A673 (cell line): ENCODE measurements at regions not wholly inside any gene's neighbourhood (a gene's known extent, or its start where the extent isn't known, plus 50 kb on each side); places are given as distances from the start of the nearest gene placed in this dataset.

Experiments used
- BruUV-seq: library from RNA; stranded (reverse); fragments of 400-500 nt; replicated peaks from 2 replicates; lab custom pipeline; 2021; lab: Mats Ljungman, UMichigan
- CTCF ChIA-PET: fragments of 300-600 bp; sonication (Branson Sonifier 250); formaldehyde crosslinking; loops from one replicate; lab custom pipeline; 2022; ENCODE audit warnings: antibody characterized with exemption; lab: Charles Lee
- POLR2A ChIA-PET: fragments of 300-600 bp; sonication (Branson Sonifier 250); formaldehyde crosslinking; loops from one replicate; lab custom pipeline; 2022; ENCODE audit warnings: antibody characterized with exemption; ENCODE audit not compliant: low non-redundant PET; lab: Charles Lee
- DNase-seq: peaks from one replicate; pipeline ENCODE4 v3.0.0-alpha.2; 2015; ENCODE audit warnings: low spot score
- H3K27ac ChIP-seq: fragments of 200-600 bp; sonication (generic); 2 replicates; pipeline ENCODE4 v1.5.1; 2016; ENCODE audit warnings: mixed run types, low read depth, mild to moderate bottlenecking, mixed read lengths, antibody characterized with exemption, low read length; ENCODE audit not compliant: poor library complexity, severe bottlenecking
- H3K27me3 ChIP-seq: fragments of 200-600 bp; sonication (generic); replicated peaks from 2 replicates; pipeline ENCODE4 v1.6.1; 2017; ENCODE audit warnings: mixed run types, low read depth, mild to moderate bottlenecking, mixed read lengths, antibody characterized with exemption, low read length; ENCODE audit not compliant: insufficient read depth, poor library complexity
- H3K36me3 ChIP-seq: fragments of 200-600 bp; sonication (generic); 2 replicates; pipeline ENCODE4 v1.6.1; 2016; ENCODE audit warnings: mixed run types, mild to moderate bottlenecking, mixed read lengths, antibody characterized with exemption, low read length; ENCODE audit not compliant: insufficient read depth, poor library complexity, severe bottlenecking
- H3K4me1 ChIP-seq: fragments of 200-600 bp; sonication (generic); 2 replicates; pipeline ENCODE4 v1.6.1; 2017; ENCODE audit warnings: mixed run types, mild to moderate bottlenecking, mixed read lengths, antibody characterized with exemption, low read length; ENCODE audit not compliant: insufficient read depth, poor library complexity, severe bottlenecking
- H3K4me3 ChIP-seq: fragments of 200-600 bp; sonication (generic); 2 replicates; pipeline ENCODE4 v1.5.1; 2016; ENCODE audit warnings: low read depth, mixed run types, mild to moderate bottlenecking, mixed read lengths, low read length; ENCODE audit not compliant: poor library complexity, severe bottlenecking
- H3K9me3 ChIP-seq: fragments of 200-600 bp; sonication (generic); 2 replicates; pipeline ENCODE4 v1.6.1; 2016; ENCODE audit warnings: mixed run types, low read depth, mild to moderate bottlenecking, mixed read lengths, antibody characterized with exemption, low read length; ENCODE audit not compliant: poor library complexity, severe bottlenecking
- EZH2 ChIP-seq: fragments of 200-600 bp; sonication (generic); IDR thresholded peaks from 2 replicates; pipeline ENCODE4 v1.6.1; 2017; ENCODE audit warnings: borderline replicate concordance, low read depth, mild to moderate bottlenecking, mixed read lengths, antibody characterized with exemption, low read length; ENCODE audit not compliant: poor library complexity, severe bottlenecking
- intact Hi-C: fragments of 100-400 bp; cut with micrococcal nuclease; formaldehyde crosslinking; loops from one replicate; pipeline ENCODE4 v1.10.0; 2022; ENCODE audit not compliant: unreplicated experiment
- TF ChIP-seq, protein P1 (sequence below): fragments of 300-800, 200-600 bp; sonication (generic); conservative IDR thresholded peaks from 2 replicates; pipeline ENCODE4 v1.5.1; 2017; ENCODE audit warnings: low read depth, mild to moderate bottlenecking, antibody characterized with exemption, low read length, moderate library complexity, mixed read lengths

DNA sequence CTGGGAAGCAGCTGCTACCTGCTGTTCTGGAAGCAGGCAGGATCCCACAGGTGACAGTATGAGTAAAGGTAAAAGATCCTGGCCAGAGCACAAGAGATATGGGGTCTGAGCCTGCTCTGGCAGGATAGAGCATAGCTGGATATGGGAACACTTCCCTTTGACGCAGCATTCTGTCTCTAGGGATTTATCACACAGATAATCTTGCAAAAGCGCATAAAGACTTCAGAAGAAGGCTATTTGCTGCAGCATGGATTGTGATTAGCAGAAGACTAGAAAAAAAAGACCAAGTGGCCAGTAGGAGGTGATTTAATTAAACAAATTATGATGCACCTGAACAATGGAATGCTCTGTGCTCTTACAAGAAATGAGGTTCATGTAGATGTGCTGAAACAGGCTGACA is 52.4 kb upstream of the PWWP2A start:
- TF ChIP-seq, protein P1, sequence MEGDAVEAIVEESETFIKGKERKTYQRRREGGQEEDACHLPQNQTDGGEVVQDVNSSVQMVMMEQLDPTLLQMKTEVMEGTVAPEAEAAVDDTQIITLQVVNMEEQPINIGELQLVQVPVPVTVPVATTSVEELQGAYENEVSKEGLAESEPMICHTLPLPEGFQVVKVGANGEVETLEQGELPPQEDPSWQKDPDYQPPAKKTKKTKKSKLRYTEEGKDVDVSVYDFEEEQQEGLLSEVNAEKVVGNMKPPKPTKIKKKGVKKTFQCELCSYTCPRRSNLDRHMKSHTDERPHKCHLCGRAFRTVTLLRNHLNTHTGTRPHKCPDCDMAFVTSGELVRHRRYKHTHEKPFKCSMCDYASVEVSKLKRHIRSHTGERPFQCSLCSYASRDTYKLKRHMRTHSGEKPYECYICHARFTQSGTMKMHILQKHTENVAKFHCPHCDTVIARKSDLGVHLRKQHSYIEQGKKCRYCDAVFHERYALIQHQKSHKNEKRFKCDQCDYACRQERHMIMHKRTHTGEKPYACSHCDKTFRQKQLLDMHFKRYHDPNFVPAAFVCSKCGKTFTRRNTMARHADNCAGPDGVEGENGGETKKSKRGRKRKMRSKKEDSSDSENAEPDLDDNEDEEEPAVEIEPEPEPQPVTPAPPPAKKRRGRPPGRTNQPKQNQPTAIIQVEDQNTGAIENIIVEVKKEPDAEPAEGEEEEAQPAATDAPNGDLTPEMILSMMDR, result no peak
- no peak for TF ChIP-seq EZH2
- POLR2A ChIA-PET, result no interaction called here

DNA sequence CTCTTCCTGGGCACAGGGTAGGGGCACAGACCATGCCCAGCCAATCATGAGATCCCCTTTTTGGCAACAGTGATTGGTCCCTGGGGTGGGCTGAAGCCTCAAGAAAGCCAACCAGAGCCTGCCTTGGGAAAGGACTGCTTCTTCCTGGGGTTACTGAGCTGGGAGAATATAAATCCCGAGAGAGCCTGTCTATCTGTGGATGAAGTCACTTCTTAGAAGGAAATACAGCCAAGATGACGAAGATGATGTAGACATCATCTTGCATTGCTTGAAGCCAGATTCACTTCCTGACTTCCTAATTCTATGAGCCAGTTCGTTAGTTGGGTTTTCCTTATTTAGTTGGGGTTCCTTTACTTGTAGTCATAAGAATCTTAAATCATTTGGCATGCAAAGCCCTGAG is 50.1 kb upstream of the PWWP2A start:
- CTCF ChIA-PET, result interaction anchor here (0.6 kb wide), 1 partner anchor 54 kb away, joined by 3 read pairs; no protein-coding TSS in a partner anchor
- H3K27ac ChIP-seq, result peak overlapping the region; percentile 53

More for the DNA sequence above, 52.4 kb upstream of the PWWP2A start:
- Histone ChIP-seq H3K27ac (no peak overlapping the region), H3K36me3 (no peaks in the 10 kb centered on the region), H3K4me1 (peaks cover 35% of the 10 kb centered on the region), H3K4me3 (no peak overlapping the region), H3K27me3 (no peaks in the 10 kb centered on the region), H3K9me3 (no peaks in the 10 kb centered on the region)
- CTCF ChIA-PET, result no interaction called here
- no TSS peak for BruUV-seq
- intact Hi-C loops, result no loop called here
- peak; percentile 50 for DNase-seq

More for the DNA sequence above, 50.1 kb upstream of the PWWP2A start:
- Histone ChIP-seq H3K27me3 (no peaks in the 10 kb centered on the region), H3K4me3 (no peak overlapping the region), H3K9me3 (no peaks in the 10 kb centered on the region), H3K36me3 (no peaks in the 10 kb centered on the region), H3K4me1 (peaks cover 33% of the 10 kb centered on the region)
- no TSS peak for BruUV-seq
- intact Hi-C loops, result no loop called here
- POLR2A ChIA-PET, result no interaction called here
- peak; percentile 60 for DNase-seq
- TF ChIP-seq EZH2, result no peak
- TF ChIP-seq, protein P1, result no peak
